ENCODE measurements at regions not wholly inside any gene's neighbourhood (a gene's known extent, or its start where the extent isn't known, plus 50 kb on each side); places are given as distances from the start of the nearest gene placed in this dataset.
"Not testable (repeated sequence)": the region's sequence is repeated elsewhere in the genome, so short reads cannot be mapped to it uniquely, and the experiment has no call there.

DNA sequence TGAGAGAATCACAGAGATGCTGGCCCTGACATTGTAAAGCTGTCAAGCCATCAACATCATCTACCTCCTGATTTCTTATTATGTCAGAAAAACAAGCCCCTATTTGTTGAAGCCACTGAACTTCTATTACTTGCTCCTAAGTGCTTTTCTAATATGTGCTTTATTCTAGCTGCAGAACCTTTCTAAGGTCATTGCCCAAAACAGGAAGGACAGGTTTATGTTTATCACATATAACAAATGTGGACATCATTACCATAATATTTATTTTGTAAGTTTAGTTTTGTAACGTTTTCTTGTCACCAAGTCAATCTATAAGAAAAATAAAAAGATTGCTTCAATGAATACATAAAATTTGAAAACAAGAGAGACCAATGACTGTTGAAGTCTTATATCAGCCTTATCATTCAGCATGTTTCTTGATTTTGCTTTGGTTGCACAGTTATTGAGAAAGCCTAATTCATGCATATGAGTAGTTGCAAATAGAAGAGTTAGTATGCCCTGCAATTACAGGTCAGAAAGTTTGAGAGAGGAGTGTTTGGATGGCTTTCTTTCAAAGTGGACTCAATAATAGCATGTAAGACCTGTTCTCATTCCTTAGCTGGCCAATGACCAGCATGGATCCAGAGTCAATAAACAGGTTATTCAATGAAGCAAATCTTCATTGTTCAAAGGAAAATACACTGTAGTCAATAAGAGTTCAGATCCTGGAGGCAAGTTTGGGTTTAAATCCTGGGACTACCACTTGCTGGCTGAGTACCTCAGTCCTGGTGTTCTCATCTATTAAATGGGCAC lies 84.1 kb downstream of the MAB21L3 start:
- FAIRE-seq = no peak
- peaks cover 25% of the 10 kb centered on the region for H3K27me3 Mint-ChIP-seq (ENCODE audit: low read depth, unreplicated experiment)
- no peak overlapping the region for H2AFZ ChIP-seq (ENCODE audit: low read depth, low read length)

GRCh38 chr1:116200343-116200742 lies 89.1 kb downstream of the MAB21L3 start:
- H4K20me1 ChIP-seq (ENCODE audit: insufficient read depth, low read length); H3K9ac ChIP-seq (ENCODE audit: low read length); H3K4me1 Mint-ChIP-seq (ENCODE audit: low read depth, unreplicated experiment); DNase-seq (ENCODE audit: low read depth); H3K4me3 Mint-ChIP-seq (ENCODE audit: unreplicated experiment); H3K27ac ChIP-seq (ENCODE audit: low read depth, low read length); FAIRE-seq; H3K4me2 ChIP-seq (ENCODE audit: low read length); H3K9me3 ChIP-seq (ENCODE audit: insufficient read depth, low read depth, low read length); H3K79me2 ChIP-seq (ENCODE audit: insufficient read depth, low read length); H2AFZ ChIP-seq (ENCODE audit: low read depth, low read length); H3K36me3 ChIP-seq (ENCODE audit: insufficient read depth, low read length); H3K9me3 Mint-ChIP-seq (ENCODE audit: unreplicated experiment); H3K36me3 Mint-ChIP-seq (ENCODE audit: low read depth, unreplicated experiment); H3K27me3 ChIP-seq (ENCODE audit: insufficient read depth, low read length); H3K4me1 ChIP-seq (ENCODE audit: insufficient read depth, low read length); H3K4me3 ChIP-seq (ENCODE audit: insufficient read depth, low read depth, low read length); H3K27ac Mint-ChIP-seq (ENCODE audit: unreplicated experiment): not testable (repeated sequence)
- peaks cover 33% of the 10 kb centered on the region for H3K27me3 Mint-ChIP-seq (ENCODE audit: low read depth, unreplicated experiment)

More for the DNA sequence above, 84.1 kb downstream of the MAB21L3 start:
- Histone ChIP-seq H3K79me2 (ENCODE audit: insufficient read depth, low read length) (no peaks in the 10 kb centered on the region), H4K20me1 (ENCODE audit: insufficient read depth, low read length) (no peaks in the 10 kb centered on the region), H3K27ac (ENCODE audit: low read depth, low read length) (no peak overlapping the region), H3K27me3 (ENCODE audit: insufficient read depth, low read length) (no peaks in the 10 kb centered on the region), H3K4me2 (ENCODE audit: low read length) (no peak overlapping the region), H3K4me1 (ENCODE audit: insufficient read depth, low read length) (no peaks in the 10 kb centered on the region), H3K36me3 (ENCODE audit: insufficient read depth, low read length) (no peaks in the 10 kb centered on the region), H3K9ac (ENCODE audit: low read length) (no peak overlapping the region), H3K9me3 (ENCODE audit: insufficient read depth, low read depth, low read length) (no peaks in the 10 kb centered on the region), H3K4me3 (ENCODE audit: insufficient read depth, low read depth, low read length) (no peak overlapping the region)
- Mint-ChIP-seq H3K9me3 (ENCODE audit: unreplicated experiment) (peaks cover 2% of the 10 kb centered on the region), H3K36me3 (ENCODE audit: low read depth, unreplicated experiment) (no peaks in the 10 kb centered on the region), H3K4me1 (ENCODE audit: low read depth, unreplicated experiment) (no peaks in the 10 kb centered on the region), H3K4me3 (ENCODE audit: unreplicated experiment) (no peak overlapping the region), H3K27ac (ENCODE audit: unreplicated experiment) (no peak overlapping the region)
- TF ChIP-seq EZH2 (IDR thresholded peaks at IDR 0.05; ENCODE audit: insufficient read depth, low read length) (no peak), CTCF (IDR thresholded peaks at IDR 0.05; ENCODE audit: insufficient read depth, low read depth, low read length) (no peak)
- no peak for DNase-seq (ENCODE audit: low read depth)

- no peak overlapping the region for H3K4me2 ChIP-seq (ENCODE audit: low read length)
- no peak overlapping the region for H3K27ac Mint-ChIP-seq (ENCODE audit: unreplicated experiment)
- no peaks in the 10 kb centered on the region for H3K79me2 ChIP-seq (ENCODE audit: insufficient read depth, low read length)
- H3K9me3 ChIP-seq (ENCODE audit: insufficient read depth, low read depth, low read length) = no peaks in the 10 kb centered on the region
- H3K27me3 ChIP-seq (ENCODE audit: insufficient read depth, low read length) = peaks cover 3% of the 10 kb centered on the region
- H3K4me3 Mint-ChIP-seq (ENCODE audit: unreplicated experiment) = no peak overlapping the region
- DNase-seq (ENCODE audit: low read depth) = peak; percentile 59
- no peak overlapping the region for H3K4me3 ChIP-seq (ENCODE audit: insufficient read depth, low read depth, low read length)
- no peak overlapping the region for H2AFZ ChIP-seq (ENCODE audit: low read depth, low read length)
- no peaks in the 10 kb centered on the region for H4K20me1 ChIP-seq (ENCODE audit: insufficient read depth, low read length)
- no peak for FAIRE-seq
- no peaks in the 10 kb centered on the region for H3K4me1 Mint-ChIP-seq (ENCODE audit: low read depth, unreplicated experiment)
- TF ChIP-seq CTCF (IDR thresholded peaks at IDR 0.05; ENCODE audit: insufficient read depth, low read depth, low read length) = no peak
- no peak for TF ChIP-seq EZH2 (IDR thresholded peaks at IDR 0.05; ENCODE audit: insufficient read depth, low read length)
- H3K36me3 Mint-ChIP-seq (ENCODE audit: low read depth, unreplicated experiment) = no peaks in the 10 kb centered on the region
- no peak overlapping the region for H3K27ac ChIP-seq (ENCODE audit: low read depth, low read length)
- H3K9me3 Mint-ChIP-seq (ENCODE audit: unreplicated experiment) = peaks cover 6% of the 10 kb centered on the region
- H3K36me3 ChIP-seq (ENCODE audit: insufficient read depth, low read length) = no peaks in the 10 kb centered on the region
- H3K9ac ChIP-seq (ENCODE audit: low read length) = no peak overlapping the region
- peaks cover 31% of the 10 kb centered on the region for H3K27me3 Mint-ChIP-seq (ENCODE audit: low read depth, unreplicated experiment)
- H3K4me1 ChIP-seq (ENCODE audit: insufficient read depth, low read length) = no peaks in the 10 kb centered on the region
These were observed 90.7 kb downstream of the MAB21L3 start for GRCh38 chr1:116201911-116202310.
